GM18511 (cell line): ENCODE measurements at regions not wholly inside any gene's neighbourhood (a gene's known extent, or its start where the extent isn't known, plus 50 kb on each side); places are given as distances from the start of the nearest gene placed in this dataset.
"Not testable (repeated sequence)": the region's sequence is repeated elsewhere in the genome, so short reads cannot be mapped to it uniquely, and the experiment has no call there.

ENCODE experiments used
- ATAC-seq: cut with Tn5 transposase; IDR thresholded peaks from one replicate; pipeline ENCODE4 v1.9.1; 2021; ENCODE audit warnings: mild to moderate bottlenecking, moderate library complexity; ENCODE audit not compliant: unreplicated experiment

DNA sequence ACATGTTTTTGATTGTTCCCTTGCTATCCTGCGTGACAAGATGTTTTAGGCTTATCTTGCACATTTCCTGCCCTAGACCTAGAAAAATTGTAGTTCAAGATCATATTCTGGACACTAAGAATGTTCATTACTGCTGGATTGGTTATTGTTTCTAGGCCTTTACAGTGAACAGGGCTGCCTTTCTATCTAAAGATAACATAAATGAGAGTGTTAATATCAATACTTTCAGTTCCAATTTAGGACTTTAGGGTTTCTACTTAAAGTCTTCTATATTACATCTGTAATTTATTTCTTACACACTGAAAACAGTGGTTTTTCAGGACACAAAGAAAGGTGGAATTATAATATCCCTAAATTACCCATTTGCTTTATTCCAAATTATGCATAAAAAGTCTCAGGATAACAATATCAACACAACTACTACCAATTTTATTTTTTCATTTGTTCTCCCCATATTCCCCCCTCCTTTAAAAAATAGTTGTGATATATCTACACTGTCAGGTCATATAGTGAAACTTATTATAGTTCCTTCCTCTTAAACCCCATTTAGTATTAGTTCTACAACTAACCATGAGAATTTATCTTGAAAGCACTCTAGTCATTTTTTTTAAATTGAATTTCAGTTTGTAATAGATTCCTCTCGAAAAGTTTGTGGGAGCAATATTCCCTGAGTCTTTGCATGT is 293.9 kb upstream of the RIOK2 start:
- peak; percentile 69 for ATAC-seq

DNA sequence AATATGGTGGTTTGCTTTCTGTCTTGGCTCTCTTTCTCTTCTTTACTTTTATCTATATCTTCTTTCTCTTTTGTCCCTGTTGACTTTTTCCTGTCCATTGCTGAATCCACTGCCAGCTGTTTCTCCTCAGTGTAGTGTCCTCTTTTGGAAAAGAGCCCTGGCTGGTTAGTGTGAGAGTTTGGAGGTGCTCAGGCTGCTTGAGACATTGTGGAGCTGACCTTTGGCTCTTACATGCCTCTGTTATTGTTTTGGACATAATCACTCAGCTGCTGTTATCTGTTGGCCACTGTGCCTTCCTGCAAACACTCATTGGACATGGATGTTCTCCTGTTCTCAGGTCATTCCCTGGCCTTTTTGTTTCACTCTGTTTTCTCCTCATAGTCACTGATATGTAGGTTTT is 295.4 kb upstream of the RIOK2 start:
- no peak for ATAC-seq

DNA sequence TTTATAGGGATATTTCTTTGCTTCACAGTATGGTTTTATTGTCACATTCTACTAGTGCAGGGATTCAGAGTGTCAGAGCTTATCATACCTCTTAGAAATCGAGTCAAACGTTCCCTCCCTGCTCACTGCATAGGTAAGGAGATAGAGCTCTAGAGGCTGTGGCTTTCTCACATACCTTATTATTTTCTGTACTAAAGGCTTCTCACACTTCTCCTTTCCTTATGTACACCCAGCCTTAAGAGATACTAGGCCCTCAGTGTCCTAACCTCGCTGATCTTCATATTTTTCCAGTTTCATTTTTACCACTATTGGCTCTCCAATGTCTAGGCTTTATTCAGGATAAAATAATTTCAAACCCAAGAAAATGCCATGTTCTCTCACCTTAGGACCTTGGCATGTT is 297.3 kb upstream of the RIOK2 start:
- ATAC-seq, result peak; percentile 57

DNA sequence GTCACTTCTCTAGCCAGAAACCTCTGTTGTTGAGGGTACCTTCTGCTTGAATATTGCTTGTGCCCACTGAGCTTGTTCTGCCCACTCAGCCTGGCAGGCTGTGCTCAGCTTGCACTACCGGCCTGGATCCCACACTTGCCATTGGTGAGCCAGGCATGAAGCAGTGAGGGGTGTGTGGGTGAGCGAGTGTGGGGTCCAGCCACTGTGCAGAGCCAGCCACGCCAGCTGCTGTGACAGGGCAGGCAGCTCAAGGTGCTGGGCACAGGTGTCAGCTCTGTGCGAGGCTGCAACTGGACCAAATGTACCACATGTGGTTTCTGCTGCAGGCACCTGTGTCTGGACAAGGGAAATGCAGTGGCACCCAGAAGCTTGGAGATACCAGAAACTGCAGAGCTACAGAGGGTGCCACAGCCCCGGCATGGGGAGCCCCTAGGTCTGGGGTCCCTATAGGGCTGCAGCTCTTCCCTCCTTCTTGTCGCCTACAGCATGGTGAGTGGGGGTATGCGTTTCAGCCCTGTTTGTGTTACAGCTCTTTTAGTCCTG is 305.1 kb upstream of the RIOK2 start:
- ATAC-seq, result no peak

DNA sequence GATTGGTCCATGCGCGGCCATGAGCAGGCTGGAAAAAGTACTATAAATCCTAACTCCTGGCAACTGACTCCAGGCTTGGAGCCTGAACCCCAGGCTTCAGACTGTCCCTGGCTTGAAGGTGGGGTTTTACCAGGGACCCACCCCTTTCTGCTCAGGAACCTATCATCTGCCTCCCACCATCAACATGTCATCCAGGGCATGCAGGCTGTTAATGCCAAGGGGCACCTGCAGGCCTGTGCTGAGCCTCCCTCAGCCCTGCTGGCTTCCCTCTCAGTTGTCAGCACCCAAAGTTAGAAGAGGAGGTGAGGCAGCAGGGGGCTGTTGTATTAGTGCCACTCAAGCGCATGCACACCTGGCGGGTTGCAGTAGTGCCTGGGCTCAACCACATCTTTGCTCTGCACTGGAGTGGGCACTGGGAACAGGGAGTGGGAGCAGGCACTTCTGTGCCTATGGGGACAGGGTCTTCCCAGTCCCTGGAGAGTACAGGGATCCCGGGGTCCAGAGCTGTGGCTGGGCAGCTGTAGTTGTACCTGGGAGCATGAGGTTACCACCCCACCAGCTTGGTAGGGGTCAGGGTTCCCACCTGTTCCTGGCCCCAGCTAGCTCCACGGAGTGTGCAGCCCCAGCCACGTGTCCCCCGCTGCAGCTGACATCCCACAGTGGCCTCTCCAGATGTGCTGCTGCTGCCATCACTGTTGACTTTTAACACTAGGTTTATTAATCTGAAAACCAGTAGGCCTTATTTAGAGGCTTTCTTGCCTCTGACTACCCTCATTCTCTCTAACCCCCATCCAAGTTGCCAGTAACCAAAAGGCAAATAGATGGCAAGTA is 306.2 kb upstream of the RIOK2 start:
- ATAC-seq, result no peak

DNA sequence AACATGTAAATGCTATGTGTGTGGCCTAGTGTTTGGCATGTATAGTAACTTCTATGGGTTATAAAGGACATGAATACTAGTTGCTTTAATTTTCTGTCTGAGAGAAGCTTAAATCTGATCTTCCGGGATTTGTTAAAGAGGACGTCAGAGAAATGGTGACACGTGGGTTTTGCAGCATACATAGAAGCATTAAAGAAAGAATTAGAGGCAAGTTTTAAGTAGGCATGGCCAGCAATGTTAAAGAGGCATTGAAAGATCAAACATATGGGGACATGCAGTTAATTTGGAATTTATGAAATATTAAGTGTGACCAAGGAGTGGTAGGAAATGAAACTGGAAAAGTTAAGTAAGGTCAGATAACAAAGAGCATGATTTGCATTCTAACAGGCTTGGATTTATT is 311.4 kb upstream of the RIOK2 start:
- no peak for ATAC-seq

DNA sequence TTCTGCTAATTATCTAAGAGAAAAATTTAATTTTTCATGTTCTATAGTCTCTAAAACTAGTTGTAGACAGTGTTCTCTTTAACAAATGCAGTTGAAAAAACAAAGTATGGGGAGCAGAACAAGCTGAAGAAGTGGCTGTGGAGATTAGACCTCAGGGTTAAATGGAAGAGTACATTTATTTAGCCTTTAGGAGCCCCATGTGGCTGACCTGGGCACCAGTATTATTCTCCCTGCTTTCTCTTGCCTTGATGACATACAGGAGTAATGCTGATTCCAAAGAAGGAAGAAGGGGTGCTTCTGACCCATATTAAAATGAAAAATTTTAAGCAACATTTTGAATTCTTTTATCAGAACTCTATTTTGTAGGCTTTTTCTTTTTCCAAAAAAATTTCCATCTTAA is 312.3 kb upstream of the RIOK2 start:
- ATAC-seq, result no peak

DNA sequence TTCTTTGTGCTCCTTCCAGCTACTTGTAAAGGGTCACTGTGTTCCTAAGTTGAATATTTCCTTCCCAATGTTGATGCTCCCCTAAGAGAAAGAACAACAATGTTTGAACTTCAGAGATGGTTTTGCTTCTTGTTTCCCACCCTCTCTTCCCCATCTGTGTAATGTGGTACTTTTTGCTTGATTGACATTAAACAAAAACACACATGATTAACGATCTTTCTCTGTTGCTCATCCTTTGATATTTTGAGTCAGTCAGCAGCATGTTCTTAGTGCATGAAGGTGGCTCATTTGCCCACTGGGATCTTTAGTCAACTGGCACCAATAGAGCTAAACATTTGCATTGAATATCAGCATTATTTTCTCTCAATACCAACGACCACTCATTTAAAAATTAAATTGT is 313.0 kb upstream of the RIOK2 start:
- ATAC-seq, result no peak

DNA sequence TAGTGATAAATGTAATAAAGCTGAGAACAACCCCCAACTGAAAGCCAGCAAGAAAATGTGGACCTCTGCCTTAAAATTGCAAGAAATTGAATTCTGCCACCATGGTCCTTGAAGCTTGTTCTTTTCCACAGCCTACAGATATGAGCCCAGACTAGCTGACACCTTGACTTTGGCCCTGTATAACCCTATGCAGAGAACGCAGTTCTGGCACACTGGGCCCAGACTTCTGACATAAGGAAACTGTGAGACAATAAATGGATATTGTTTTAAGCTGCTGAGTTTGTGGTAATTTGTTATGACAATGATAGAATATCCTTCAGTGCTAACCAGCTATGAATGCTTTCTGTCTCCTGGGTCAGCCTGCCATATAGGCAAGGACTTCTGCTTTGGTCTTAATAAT is 315.6 kb upstream of the RIOK2 start:
- ATAC-seq, result no peak

DNA sequence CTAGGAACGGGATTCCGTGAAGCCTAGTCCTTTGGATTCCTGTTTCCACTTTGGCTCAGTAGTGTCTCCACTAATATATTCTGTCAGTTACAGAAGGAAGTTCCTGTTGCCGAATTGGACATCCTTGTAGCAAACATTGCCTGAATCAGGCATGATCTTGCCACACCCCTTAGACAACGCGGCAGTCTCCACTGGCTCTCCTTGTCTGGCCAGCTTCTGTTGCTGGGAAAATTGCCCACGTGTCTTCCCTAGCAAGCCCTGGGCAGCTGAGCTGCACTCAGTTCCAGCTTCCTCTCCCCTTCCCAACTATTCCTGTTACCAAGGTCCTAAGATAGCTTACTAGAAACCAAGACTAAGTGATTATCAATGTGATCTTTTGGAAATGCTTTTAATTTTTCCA is 316.6 kb upstream of the RIOK2 start:
- ATAC-seq, result no peak

DNA sequence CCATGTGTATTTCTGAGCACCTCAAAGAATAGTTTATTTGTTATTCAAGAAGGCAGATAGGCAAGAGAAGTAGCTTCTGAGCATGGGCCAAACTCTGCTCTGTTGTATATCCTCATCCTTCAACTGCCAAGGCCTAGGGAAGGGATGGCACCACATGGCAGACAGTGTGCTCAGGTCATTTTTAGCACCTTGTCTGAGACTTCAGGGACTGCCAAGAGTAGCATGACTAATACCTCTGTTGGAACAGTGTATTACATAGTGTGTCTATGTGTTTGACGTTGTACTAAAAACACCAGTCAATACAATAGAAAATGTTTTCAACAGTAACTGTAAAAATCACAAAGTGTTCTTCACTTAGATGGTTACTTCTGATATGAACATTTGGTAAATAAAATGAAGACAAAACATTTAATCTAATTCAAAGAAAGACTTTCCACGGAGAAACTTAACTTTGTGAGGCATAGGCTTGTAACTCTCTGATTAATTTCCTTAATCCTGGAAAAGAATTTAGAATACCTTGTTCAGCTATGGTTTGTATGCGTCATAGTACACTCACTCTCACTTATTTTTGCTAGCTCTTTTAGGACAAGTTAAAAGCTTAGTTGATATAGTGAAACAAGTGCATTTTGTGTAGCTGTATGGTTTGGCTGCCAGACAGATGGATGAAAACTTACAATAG is 318.4 kb upstream of the RIOK2 start:
- ATAC-seq, result no peak

DNA sequence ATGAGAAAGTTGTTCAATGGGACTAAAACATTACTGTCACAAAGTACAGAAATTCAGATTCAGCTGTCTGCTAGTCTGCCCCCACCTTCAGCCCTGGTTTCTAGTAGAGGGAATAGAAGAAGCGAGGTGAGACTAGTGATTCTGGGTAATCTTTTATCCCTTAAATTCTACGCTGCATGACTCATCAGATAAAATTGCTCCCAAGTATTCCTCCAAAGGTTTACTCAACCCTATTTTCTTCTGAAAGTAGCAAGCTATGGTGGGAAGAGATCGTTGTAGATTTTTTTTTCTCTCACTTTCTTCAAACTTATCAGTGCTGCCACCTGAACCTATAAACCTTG is 318.9 kb upstream of the RIOK2 start:
- ATAC-seq, result no peak

DNA sequence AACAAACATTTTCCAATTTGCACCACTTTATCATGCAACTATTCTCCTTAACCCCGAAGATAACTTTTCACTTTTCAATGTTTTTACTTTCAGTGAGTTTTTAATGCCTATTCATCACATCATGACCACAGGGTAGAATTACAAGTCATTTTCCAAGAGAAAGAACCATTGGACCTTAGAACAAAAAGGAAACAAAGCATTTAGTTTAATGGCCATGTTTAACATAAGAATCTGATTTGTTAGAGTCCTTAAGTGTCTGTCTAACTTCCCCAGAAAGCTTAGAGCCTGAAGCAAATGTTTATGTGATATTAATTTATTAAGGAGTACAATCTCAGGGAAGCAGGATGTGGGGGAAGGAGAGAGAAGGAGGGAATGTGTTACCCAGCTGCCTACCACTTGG is 325.8 kb upstream of the RIOK2 start:
- ATAC-seq, result no peak

DNA sequence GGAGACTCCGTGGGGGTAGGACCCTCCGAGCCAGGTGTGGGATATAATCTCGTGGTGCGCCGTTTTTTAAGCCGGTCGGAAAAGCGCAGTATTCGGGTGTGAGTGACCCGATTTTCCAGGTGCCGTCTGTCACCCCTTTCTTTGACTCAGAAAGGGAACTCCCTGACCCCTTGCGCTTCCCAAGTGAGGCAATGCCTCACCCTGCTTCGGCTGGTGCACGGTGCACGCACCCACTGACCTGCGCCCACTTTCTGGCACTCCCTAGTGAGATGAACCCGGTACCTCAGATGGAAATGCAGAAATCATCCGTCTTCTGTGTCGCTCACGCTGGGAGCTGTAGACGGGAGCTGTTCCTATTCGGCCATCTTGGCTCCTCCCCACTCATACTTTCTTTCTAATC is 336.5 kb upstream of the RIOK2 start:
- ATAC-seq, result not testable (repeated sequence)

DNA sequence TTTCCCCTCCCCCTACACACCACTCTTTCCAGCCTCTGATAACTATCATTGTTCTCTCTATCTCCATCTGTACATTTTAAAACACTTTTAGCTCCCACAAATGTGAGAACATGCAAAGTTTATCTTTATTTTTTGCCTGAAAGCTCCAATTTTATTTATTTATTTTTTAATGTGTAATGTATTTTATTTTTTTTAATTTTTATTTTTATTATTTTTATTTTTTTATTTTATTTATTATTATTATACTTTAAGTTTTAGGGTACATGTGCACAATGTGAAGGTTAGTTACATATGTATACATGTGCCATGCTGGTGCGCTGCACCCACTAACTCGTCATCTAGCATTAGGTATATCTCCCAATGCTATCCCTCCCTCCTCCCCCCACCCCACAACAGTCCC is 340.3 kb upstream of the RIOK2 start:
- not testable (repeated sequence) for ATAC-seq

DNA sequence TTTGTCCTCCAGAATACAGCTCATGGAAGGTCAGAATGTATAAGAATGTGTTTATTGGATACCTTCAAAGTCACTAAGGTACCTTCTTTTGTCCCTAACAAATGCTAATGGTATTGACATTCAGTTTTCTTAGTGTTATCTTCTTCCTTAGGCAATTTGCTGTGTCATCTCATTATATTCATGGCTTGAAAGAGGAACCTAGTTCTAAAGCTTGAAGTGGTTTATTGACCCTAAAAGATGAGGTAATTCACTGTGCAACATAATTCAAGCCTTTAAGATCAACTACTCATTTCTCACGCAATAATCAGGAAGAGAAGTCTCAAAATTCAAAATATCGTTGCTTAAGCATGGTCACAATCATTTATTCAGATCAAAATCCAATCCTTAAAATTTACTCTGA is 342.7 kb upstream of the RIOK2 start:
- no peak for ATAC-seq

DNA sequence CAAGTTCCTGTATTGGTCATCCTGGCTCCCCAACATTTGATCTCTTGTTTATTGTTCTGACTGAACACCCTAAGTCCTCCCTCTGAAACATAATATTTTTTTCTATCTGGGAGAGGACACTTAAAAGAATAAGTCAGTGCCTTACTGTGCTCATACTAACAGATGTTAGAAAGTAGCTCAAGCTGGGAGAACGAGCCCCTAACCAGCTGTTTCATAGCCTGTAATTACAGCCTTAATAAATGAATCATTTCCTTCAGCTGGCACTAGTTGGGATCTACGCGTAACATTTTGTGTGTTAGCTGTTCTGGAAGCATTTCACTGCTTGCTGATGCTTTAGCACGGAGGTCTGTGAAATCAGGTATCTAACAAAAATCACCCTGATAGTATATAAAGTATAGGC is 345.9 kb upstream of the RIOK2 start:
- ATAC-seq, result no peak

DNA sequence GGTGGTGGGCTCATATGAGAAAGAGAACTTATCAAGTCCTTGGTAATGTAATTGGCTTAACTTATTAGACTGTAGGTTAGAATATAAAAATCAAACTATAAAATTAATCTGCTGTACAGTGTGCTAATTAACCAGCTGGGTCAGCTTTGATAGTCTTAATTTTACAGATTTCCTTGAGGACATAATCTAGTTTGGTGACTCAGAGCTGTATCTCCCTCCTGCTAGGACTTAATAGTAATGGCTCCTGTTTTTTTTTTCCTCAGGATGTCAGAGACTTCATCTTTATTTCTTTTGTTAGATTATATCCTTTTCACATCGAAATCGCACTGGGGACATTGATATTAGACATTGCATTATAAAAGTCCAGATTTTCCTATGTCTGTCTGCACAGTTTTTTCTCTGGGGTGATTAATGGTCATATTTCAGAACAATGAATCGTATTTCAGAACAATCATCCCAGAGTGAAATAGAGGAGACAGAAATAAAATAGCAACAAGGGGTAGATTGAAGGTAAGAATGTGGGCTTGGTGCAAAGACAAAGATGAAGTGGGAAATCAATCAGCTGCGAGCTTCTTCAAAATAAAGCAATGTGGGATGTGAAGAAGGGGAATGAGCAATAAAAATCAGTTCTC is 346.4 kb upstream of the RIOK2 start:
- no peak for ATAC-seq

DNA sequence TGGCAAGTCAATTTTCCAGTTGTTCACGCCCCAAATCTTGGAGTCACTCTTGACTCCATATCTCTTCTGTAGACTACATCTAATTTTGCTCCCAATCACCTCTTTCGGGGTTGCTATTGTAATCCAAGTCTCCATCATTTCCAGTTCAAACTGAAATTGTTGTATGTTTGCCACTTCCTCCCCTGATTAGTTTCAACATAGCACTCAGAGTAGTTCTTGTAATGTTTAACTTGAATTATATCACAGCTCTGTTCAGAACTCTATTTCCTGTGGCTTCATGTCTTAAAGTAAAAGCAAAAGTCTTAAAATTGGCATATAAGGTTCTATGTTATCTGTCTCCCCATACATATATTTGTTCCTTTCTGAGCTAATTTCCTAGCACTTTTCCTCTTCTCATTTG is 348.5 kb upstream of the RIOK2 start:
- ATAC-seq, result peak; percentile 83

DNA sequence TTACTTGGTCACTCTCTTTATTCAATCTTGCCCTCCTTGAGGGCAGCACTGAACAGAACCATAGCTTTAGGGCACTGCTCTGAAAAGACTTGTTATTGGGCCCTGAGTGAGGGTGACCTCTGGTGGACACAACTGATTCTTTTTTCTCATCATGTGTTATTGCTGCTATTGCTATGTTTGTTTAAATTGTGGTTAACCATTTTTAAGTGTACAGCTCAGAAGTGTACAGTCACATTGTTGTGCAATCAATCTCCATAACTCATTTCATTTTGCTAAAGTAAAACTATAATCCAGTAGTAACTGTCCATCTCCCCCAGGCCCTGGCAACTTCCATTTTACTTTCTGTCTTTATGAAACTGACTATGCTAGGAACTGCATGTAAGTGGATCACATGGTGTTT is 351.1 kb upstream of the RIOK2 start:
- peak; percentile 68 for ATAC-seq

DNA sequence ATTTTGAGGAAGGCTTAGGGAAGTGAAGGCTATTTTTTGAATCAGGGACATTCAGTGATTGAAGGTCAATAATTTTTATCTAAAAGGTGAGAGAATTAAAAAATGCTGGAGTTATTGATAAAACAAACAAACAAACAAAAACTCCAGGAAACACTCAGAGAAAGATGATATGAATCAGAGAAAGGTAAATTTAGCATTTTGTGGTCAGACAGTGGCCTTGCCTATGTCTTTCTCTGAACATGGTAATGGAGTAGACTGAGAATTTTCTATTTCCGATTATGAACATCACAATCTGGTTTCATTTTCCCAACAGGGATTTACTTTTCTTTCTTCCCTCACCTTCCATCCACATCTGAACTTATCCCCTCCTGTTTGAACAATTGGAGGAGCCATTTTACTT is 353.6 kb upstream of the RIOK2 start:
- ATAC-seq, result no peak
